CD4-positive, alpha-beta T cell treated with Interleukin-12 subunit alpha and Interleukin-12 subunit beta, for 1 hour (primary cell): ENCODE measurements at regions not wholly inside any gene's neighbourhood (a gene's known extent, or its start where the extent isn't known, plus 50 kb on each side); places are given as distances from the start of the nearest gene placed in this dataset.
"Not testable (repeated sequence)": the region's sequence is repeated elsewhere in the genome, so short reads cannot be mapped to it uniquely, and the experiment has no call there.

Experiments used
- DNase-seq: peaks from one replicate; pipeline ENCODE4 v3.0.0-alpha.2; 2020

DNA sequence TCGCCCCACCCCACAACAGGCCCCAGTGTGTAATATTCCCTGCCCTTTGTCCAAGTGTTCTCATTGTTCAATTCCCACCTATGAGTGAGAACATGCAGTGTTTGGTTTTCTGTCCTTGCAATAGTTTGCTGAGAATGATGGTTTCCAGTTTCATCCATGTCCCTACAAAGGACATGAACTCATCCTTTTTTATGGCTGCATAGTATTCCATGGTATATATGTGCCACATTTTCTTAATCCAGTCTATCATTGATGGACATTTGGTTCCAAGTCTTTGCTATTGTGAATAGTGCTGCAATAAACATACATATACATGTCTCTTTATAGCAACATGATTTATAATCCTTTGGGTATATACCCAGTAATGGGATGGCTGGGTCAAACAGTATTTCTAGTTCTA is 132.7 kb downstream of the SNX10 start:
- DNase-seq: not testable (repeated sequence)

DNA sequence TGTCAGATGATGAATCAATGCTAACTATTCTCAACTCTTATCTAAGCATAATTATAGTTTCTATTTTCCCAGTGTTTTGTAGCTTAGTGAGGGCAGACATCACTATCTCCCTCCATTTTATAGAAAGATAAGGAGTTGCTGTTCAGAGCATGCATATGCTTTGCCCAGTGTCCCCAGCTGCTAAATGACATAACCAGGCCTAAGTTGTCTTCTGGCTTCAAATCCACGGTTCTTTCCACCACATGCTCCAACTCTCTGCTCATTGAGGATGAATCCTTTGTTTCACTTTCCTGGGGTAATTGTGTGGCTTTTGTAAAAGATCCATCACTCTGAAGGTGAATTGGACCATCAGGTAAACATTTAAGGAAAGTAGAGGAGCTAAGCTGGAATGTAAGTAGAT is 134.0 kb downstream of the SNX10 start:
- no peak for DNase-seq

DNA sequence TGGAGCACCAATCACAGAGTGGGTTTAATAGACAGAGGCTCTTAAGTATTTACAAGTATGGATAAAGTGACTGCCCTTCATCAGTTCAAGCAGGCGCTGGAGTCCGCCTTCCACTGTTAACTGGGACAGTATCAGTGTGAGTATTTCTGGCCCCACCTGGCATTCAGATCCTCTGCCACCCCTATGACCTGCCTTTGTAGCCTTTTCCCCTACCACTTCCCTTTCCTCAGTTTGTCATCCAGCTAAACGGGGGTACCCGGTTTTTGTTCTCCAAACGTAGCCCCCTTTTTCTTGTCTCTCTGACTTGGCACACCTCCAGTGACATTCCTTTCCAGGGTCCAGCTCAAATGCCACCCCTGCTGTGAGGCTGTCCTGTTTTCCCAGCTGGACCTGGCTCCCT is 134.4 kb downstream of the SNX10 start:
- no peak for DNase-seq

DNA sequence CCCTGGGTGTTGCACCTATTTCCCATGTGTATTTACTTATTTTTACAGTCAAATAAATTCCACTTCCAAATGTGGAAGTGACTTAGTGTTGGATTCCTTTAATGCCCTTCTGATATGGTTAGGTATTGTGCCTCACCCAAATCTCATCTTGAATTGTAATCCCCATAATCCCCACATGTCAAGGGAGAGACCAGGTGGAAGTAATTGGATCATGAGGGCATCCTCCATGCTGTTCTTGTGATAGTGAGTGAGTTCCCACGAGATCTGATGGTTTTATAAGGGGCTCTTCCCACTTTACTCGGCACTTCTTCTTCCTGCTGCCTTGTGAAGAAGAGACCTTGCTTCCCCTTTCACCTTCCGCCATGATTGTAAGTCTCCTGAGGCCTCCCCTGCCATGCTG is 136.9 kb downstream of the SNX10 start:
- no peak for DNase-seq

DNA sequence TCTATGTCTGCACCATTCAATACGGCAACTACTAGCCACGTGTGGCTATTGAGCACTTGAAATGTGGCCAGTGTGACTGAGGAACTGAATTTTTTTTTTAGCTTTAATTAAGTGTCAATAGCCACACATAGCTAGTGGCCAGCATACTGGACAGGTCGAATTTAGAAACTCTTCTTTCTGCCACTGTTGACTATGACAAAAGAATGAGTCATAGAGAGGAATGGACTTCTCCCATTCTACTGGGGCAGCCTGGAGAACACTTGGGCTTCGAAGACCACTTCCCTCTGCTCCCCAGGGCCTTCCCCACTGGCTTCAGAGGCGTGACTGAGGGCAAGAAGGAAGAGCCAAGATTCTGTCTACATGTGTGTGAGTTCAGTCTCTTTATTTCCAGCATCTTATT is 137.5 kb downstream of the SNX10 start:
- no peak for DNase-seq

DNA sequence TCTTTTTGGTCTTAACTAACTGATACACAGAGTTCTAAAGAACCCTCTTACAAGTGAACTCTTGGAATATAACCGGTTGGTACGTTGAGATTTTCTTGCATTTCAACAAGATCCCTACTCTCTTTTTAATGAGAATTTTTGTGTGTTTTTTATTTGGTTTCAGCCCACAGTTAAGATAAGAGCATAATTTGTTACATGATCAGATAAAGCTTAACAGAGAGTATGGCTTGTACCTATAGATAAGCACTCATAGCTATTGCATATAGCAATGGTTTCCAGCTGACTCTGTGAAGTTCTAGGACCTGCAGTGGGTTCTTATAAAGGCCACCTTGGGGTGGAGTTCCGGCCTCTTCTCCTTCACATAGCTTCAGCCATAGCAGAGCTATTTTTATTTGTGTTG is 143.3 kb downstream of the SNX10 start:
- DNase-seq: no peak

DNA sequence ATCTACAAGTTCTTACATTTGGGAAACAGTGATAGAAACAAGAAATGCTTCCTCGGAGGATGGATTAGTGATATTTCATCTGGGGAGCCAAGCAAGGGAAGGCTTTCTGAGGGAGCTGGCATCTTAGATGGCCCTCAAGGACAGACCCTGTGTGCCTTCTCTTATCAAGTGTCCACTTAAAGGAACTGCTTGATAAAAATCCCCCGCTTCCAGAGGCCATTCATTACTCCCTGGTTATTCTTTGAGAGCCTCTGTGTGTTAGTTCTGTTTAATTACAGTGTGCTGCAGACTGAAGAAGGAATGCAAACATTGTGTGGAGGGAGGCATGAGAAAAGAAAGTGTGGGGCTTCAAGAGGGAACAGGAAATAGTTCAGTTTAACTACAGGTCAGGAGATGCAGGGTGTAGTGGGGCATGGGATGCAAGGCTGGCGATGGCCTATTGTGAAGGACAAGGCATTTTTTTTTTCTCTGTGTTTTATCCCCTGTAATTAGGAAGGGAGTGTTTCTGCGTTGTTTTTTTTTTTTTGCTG is 145.4 kb downstream of the SNX10 start:
- no peak for DNase-seq

DNA sequence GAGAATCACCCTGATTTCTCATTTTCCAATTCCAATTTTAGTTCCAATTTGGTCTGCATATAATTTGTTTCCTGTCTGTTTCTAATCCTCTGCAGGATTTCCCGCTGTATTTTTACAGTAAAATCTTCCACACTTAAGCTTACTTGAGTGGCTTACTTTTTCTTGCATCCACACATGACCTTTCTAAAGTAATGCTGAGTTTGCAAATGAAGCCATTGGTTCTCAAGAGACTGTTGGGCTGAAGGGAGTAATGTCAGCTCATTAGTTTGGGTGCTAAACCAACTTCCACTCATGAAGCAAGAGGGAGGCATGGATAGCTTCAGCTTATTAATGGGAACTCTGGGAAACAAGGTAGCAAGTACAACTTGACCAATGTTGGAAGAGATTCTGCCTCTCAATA is 146.4 kb downstream of the SNX10 start:
- no peak for DNase-seq

DNA sequence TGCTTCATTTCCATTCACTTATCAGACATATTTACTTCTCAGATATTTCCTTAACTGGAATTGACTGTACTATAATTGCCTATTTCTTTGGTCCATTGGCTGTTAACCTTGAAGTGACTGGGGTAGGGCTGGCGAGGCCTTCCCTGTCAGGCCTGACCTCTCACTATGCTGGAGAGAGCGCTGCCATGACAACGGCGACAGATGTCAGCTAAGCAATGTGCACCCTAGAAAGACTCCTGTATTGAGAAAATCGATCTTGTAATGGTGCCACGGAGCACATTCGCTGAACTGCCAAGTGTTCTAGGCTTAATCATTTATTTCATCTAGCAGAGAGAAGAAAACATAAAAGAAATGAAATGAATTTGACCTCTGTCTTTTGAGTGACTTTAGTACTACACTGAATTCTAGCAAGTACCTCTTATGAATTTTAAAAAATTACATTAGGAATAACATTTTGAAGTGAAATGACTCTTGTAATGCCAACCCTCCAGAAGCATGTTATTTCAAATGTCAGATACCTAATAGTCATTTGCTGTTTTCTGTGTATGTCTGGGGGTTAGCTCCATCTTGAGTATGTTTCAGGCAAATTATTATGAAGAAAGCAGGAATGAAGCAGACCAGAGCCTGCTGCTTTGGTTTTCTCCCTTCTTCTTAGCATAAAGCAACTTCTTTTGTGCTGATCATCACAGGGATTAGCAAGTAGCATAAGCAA is 148.0 kb downstream of the SNX10 start:
- DNase-seq: no peak

DNA sequence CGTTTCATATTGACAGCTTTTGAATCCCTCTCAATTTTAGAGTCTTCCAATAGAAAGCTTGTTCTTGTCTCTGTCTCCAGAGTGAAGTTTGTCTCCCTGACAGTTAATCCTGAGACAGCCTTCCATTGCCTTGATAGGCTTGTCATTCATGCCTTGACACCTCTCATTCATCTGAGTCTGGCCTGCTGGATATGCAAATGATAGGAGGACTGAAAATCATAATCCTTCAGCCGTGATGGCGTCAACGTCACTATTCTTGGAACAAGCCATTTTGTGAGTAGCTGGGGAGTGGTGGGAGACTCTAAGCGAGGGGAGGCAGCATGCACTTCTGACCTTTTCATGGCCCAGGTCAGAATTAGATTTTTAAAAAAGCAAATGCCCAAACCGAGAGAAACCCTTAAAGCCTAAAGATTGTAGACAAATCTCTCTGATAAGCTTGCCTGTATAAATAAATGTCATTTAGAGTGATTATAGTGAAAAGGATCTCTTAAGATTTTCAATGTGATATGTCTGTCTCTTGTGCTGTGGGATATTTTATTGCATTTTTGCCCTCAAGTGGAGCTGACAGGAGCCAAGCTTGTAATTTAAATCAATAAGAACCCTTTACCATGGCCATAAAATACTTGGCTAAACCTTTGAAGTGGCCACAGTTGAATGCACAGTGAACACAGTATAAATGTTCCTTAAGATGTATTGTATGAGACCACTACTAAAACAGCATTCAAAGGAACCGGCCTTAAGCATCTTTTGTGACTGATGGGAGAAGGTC is 148.8 kb downstream of the SNX10 start:
- no peak for DNase-seq

DNA sequence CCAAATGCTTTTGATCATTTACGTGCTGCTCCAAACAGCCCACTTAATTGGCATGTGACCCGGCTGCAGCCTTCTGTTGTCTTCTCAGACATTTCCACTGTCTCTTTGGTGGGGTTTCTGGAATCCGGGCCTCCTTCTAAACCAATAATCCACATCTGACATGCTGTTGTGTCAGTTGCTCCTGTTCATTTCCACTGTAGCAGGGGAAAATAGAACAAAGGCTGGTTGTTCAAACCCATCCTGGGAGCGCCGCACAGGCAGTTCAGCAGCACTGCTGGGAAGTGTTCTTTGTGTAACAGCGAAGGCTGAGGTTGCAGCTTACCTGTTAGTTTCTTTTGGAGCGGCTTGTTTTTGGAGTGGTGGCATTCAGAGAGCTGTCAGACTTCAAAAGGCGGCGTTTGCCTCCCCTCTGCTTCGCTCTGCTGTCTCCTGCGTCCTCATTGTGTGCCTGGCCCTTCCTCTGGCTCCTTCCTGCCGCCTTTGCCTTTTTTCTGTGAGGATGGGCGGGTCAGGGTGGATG is 149.4 kb downstream of the SNX10 start:
- DNase-seq: no peak

DNA sequence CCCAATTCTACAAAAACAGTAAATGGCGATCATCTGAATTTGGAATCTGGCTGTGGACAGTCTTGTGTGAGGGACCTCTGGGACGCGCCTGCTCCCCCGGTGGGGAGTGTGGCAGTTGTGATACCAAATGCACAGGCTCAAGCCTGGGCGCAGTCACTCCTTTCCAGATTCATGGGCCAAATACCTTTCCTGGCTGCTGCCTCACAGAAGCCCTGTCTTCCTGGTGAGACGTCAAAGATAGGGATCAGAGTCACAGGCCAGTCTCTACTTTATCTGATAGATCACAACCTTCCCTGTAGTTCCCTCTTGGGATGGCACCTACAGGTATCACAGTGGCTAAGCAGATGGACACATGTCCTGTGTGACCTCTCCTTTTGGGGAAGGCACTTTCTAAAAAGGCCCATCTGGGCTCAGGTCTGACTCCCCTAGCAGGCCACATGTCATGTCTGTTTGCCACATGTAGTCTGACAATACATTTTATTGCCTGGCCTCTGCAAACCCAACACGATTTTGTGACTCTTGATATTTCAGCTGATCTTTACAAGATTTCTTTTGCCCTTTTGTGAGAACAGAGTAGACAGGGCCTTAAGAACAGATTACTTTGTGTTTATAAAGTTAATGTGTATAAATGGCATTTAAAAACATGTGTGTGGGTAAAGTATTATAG is 150.1 kb downstream of the SNX10 start:
- no peak for DNase-seq

DNA sequence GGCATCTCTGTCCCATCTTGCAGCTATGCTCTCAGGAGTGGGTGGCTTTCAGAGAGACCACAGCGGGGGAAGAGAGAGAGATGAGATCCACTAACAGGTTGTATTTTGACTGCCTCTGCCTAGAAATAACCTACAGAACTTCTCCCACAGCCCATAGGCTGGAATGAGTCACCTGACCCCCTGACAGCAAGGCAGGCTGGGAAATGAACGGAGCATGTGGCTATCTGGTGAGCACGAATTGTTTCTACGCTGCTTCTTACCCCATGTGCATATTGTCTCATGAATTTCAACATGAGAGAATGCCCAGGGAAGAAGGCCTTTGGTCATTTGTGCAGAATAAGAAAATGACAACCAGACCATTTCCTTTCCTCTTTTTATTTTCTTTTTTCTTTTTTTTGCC is 151.3 kb downstream of the SNX10 start:
- DNase-seq: no peak

DNA sequence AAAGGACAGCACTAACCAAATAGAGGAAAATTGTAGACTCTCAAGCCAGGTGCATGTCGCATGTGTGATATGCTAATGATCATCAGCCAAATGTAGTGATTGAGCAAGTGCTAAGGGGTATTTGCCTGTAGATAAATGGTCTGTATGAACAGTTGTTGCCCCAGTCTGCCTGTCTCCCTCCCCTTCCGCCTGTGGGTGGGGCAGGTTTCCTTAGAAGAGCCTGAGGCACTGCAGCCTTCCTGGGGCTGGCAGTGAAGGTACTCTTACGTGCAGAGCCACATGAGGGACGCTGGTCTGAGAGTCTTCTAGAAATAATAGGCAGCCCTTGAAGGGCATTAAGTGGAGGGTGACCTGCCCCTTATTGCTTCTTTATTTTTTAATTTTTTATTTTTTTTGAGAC is 152.1 kb downstream of the SNX10 start:
- no peak for DNase-seq

DNA sequence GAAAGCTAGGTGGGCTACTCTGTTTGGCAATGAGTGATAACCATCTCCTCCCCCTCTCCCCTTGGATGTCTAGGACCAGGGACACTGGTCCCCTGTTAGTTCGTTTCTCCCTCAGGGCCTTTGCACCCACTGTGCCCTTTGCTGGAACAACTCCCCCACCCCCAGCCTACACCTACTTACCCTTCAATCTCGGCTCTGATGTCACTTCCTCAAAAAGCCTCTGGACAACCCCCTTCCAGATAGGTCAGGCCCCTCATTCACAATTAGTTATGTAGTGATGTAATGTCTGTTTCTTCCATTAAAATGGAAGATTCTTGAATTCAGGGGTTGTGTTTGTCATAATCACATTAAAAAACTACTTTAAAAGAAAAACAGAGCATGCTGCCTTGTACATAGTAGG is 152.9 kb downstream of the SNX10 start:
- DNase-seq: no peak

DNA sequence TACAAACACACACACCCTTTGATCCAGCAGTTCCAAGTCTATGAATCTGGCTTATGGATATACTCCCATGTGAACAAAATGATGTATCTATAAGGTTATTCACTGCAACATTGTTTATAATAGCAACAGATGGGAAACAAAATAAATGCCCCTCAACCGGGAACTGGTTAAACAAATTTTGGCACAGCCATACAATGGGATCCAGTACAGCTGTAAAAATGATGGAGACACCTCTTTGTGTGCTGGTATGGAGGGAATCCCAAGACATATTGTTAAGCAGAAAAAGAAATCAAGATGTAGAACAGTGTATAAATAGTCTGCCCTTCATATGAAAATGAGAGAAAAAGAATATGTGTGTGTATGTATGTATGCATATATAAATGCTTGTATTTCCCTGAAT is 155.5 kb downstream of the SNX10 start:
- no peak for DNase-seq

DNA sequence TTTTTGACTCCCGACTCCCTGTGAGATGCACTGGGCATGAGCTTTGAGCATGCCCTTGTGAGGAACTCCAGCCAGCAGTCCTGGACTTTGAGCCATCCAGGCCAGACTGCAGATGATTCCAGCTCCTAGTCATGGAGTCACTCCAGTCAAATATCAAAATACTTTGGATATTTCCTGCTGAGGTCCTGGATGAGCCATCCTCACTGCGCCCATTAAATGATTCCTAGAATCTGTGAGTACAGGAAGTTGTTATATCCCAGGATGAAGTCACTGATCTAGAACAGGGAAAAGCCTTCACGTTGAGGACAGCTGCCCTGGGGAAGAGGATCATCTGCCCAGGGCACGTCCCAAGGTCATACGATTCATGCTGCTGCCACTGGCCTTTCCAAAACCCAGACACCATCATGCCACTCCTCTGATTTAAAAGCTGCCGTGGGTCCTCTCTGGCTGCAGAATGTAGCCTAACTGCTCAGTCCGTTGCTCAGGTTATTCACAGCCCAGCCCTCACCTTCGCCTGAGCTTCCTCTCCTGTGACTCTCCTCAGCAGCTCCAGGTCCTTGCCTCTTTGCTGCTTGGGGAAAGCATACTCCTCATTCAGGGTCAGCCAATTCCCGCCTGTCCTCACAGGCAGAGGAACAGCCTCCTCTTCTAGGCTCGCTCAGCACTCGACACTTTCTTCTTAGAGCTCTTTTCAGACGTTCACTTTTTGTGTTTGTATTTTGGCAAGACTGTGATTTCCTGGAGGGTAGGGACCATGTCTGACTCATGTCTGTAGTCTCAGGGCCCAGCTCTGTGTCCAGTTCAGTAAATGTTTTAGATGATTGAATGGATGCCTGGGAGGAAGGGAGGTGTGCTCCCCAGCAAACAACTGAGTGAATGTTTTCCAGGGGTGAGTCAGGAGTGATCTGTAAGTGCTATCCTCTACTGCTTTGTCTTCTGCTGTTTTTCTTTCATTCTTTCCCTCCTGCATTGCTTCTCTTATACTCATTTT is 157.8 kb downstream of the SNX10 start:
- no peak for DNase-seq

DNA sequence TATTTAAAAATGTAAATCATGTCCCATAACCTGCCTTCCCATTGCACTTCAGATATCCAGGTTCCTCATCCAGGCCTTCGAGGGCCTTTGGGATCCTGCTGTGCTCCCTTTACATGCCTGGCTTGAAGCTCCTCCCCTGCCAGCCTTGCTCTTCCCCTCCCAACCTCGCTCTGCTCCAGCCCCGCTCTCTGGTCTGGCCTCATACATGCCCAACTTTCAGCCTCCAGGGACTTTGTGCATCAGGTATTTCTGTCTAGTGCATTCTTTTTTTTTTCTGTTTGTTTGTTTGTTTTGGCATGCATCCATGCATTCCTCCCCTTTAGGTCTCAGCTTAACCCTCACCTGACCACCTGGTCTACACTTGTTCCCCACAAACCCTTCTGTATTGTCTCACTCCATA is 160.3 kb downstream of the SNX10 start:
- no peak for DNase-seq

DNA sequence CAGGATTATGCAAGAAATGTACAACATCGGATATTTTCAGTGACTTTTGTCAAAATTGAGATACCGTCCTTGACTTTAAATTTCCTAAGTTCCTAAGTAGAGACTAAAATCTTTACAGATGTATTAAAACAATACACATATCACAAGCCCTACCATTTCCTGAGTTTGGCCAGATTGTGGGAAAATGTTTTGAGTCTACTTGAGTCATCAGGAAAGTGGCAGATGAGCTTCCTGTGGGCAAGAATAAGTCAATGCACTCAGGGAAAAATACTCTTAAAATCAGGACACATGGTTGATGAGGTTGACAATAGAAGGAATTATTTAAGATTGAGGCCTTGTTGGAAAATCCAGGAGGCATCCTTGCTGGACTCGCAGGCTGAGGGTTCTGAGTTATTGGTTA is 162.5 kb downstream of the SNX10 start:
- no peak for DNase-seq

DNA sequence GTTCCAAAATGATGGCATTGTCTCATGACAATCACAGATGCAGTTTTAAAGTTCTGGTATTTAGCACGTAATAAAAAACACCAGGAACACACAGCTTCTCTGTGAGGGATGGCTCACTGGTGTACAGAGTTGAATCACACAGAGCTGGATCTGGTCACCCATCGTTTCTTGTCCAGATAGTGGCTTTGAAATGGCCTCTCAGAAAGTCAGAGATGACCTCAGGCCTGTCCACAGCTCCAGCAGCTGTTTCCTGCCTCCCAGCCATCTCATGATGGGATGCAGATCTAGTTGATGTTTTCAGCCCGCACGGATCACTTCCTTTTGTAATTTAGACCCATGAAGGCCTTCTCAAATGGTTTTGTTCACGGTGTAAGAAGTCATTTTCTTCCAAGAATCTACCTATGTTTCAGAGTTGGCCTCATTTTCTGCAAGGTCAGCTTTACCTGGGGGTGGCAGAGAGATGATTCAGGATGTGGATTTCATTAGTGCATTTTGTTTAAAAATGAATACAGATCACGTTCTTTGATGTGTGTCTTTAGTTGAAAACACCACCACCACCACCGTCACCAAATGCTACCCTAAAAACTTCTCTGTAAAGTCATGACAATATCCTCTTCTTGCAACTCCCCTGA is 166.2 kb downstream of the SNX10 start:
- no peak for DNase-seq

DNA sequence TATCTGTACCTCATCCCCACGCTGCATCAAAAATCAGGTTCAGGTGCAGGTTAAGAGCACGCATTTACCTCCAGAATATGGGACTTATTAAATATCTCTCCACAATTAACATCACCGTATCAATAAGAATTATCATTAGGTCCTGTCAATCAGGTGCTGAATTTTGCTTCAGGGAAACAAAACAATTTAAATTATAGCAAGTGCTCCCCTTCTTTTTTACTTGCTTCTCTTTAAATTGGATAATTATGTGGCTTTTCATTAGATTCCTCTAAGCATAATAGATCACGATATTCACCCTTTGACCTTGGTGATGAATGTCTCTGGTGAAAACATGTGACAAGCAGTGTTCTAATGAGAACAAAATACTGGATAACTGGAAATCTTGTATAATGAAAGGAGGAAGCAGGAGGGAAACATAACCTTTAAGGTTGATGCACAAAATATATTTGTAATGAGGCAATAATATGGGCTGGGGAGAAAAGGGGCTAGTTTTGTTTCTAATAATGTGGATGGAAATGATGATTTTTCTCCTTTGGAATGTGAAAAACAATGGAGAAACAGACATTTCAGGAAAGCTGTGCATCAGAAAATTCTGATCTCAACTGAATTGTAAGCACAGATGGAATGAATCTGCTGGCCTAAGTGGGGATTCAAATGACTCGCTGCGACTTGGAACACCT is 166.9 kb downstream of the SNX10 start:
- DNase-seq: no peak
